ENCODE measurements at regions not wholly inside any gene's neighbourhood (a gene's known extent, or its start where the extent isn't known, plus 50 kb on each side); places are given as distances from the start of the nearest gene placed in this dataset.

DNA sequence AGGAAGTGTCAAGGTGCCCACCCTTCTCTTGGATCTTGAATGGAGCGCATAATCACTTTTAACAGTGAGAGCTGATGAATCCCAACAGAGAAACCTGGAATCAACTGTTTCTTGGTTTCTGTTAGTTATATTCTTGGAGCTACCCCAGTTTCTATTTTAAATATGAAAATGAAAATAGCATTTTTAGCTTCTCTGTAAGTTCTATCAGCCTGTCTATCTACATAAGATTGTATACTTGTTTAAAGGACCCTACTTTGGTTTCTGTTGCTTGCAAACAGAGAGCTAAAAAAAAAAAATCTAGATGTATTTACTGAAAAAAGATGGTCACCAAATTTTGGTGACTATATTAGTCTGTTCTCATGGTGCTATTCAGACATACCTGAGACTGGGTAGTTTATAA is 670.0 kb downstream of the NCAM2 start:
- TF ChIP-seq, protein P1, sequence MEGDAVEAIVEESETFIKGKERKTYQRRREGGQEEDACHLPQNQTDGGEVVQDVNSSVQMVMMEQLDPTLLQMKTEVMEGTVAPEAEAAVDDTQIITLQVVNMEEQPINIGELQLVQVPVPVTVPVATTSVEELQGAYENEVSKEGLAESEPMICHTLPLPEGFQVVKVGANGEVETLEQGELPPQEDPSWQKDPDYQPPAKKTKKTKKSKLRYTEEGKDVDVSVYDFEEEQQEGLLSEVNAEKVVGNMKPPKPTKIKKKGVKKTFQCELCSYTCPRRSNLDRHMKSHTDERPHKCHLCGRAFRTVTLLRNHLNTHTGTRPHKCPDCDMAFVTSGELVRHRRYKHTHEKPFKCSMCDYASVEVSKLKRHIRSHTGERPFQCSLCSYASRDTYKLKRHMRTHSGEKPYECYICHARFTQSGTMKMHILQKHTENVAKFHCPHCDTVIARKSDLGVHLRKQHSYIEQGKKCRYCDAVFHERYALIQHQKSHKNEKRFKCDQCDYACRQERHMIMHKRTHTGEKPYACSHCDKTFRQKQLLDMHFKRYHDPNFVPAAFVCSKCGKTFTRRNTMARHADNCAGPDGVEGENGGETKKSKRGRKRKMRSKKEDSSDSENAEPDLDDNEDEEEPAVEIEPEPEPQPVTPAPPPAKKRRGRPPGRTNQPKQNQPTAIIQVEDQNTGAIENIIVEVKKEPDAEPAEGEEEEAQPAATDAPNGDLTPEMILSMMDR (IDR thresholded peaks at IDR 0.05; ENCODE audit: unreplicated experiment in 3 of 3): no peak
- Mint-ChIP-seq H3K4me1 (peaks cover 11% of the 10 kb centered on the region), H3K27me3 (ENCODE audit: low read depth) (no peaks in the 10 kb centered on the region), H3K36me3 (ENCODE audit: low read depth) (no peaks in the 10 kb centered on the region), H3K9me3 (no peaks in the 10 kb centered on the region), H3K4me3 (no peak overlapping the region), H3K27ac (no peak overlapping the region)

- TF ChIP-seq, protein P1 (IDR thresholded peaks at IDR 0.05; ENCODE audit: unreplicated experiment in 3 of 3): no peak
- Mint-ChIP-seq H3K27ac (no peak overlapping the region), H3K36me3 (ENCODE audit: low read depth) (no peaks in the 10 kb centered on the region), H3K4me1 (no peaks in the 10 kb centered on the region), H3K9me3 (peaks cover 16% of the 10 kb centered on the region), H3K4me3 (no peak overlapping the region), H3K27me3 (ENCODE audit: low read depth) (no peaks in the 10 kb centered on the region)
Observed at GRCh38 chr21:21673959-21674358, 675.8 kb downstream of the NCAM2 start.

GRCh38 chr21:21675601-21676000 is 677.4 kb downstream of the NCAM2 start:
- H3K36me3 Mint-ChIP-seq (ENCODE audit: low read depth): no peaks in the 10 kb centered on the region
- no peak overlapping the region for H3K4me3 Mint-ChIP-seq
- H3K9me3 Mint-ChIP-seq: peaks cover 21% of the 10 kb centered on the region
- H3K27me3 Mint-ChIP-seq (ENCODE audit: low read depth): no peaks in the 10 kb centered on the region
- H3K27ac Mint-ChIP-seq: no peak overlapping the region
- TF ChIP-seq, protein P1 (IDR thresholded peaks at IDR 0.05; ENCODE audit: unreplicated experiment in 3 of 3): no peak
- no peaks in the 10 kb centered on the region for H3K4me1 Mint-ChIP-seq

GRCh38 chr21:21682172-21682571 is 684.0 kb downstream of the NCAM2 start:
- Mint-ChIP-seq H3K9me3 (peaks cover 12% of the 10 kb centered on the region), H3K27ac (no peak overlapping the region), H3K36me3 (ENCODE audit: low read depth) (no peaks in the 10 kb centered on the region), H3K27me3 (ENCODE audit: low read depth) (no peaks in the 10 kb centered on the region), H3K4me3 (no peak overlapping the region), H3K4me1 (no peaks in the 10 kb centered on the region)
- TF ChIP-seq, protein P1 (IDR thresholded peaks at IDR 0.05; ENCODE audit: unreplicated experiment in 3 of 3): no peak

- H3K9me3 Mint-ChIP-seq: no peaks in the 10 kb centered on the region
- H3K27me3 Mint-ChIP-seq (ENCODE audit: low read depth): no peaks in the 10 kb centered on the region
- H3K36me3 Mint-ChIP-seq (ENCODE audit: low read depth): no peaks in the 10 kb centered on the region
- H3K4me1 Mint-ChIP-seq: no peaks in the 10 kb centered on the region
- TF ChIP-seq, protein P1 (IDR thresholded peaks at IDR 0.05; ENCODE audit: unreplicated experiment in 3 of 3): peak in 2 of 3 experiments; percentile 23 to 46
- H3K27ac Mint-ChIP-seq: no peak overlapping the region
- H3K4me3 Mint-ChIP-seq: no peak overlapping the region
Observed at GRCh38 chr21:21688889-21689288, 690.7 kb downstream of the NCAM2 start.

DNA sequence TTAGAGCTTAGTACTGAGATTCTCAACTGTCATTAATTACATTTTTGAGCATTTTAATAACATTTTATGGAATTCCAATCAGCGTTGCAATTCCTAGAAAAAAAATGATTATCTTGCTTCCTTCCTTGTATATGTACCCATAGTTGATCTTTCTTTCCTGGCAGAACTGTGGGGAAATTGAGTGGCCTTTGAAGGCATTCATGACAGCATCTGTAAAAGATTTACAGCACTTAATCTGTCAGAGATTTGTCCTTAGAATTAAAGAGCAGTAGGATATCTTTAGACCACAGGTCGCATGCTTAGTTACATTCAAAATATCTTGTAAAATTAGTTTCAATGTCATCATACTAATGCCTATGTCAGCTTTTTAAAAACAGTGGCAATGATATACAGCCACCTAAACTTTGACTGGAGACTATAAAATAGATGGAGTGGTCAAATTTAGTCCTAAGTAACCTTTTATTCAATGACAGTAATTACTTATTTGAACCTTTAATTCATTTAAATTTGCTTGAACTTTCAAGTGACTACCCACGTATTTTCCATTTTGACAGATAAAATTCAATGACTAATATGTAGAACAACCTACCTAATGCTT is 692.0 kb downstream of the NCAM2 start:
- Mint-ChIP-seq H3K27me3 (ENCODE audit: low read depth) (no peaks in the 10 kb centered on the region), H3K4me3 (no peak overlapping the region), H3K9me3 (no peaks in the 10 kb centered on the region), H3K4me1 (no peaks in the 10 kb centered on the region), H3K27ac (no peak overlapping the region), H3K36me3 (ENCODE audit: low read depth) (no peaks in the 10 kb centered on the region)
- TF ChIP-seq, protein P1 (IDR thresholded peaks at IDR 0.05; ENCODE audit: unreplicated experiment in 3 of 3): no peak
